Gastroesophageal sphincter (tissue), 3 donors: ENCODE measurements at regions not wholly inside any gene's neighbourhood (a gene's known extent, or its start where the extent isn't known, plus 50 kb on each side); places are given as distances from the start of the nearest gene placed in this dataset.

Experiments used
- POLR2AphosphoS5 ChIP-seq: sonication (generic); formaldehyde crosslinking; IDR thresholded peaks from one replicate; pipeline ENCODE4 v1.6.1; 2017; ENCODE audit warnings: antibody characterized with exemption
- TF ChIP-seq, protein P1 (sequence below), 4 experiments: fragments of 200-600 bp in 2 of 4; fragments of 450-650 bp in 2 of 4; sonication (generic) in 1 of 4; IDR thresholded peaks; one replicate each; pipeline ENCODE4 v1.5.1; 2017 to 2019; ENCODE audit warnings: antibody characterized with exemption in 4 of 4, mild to moderate bottlenecking in 2 of 4, moderate library complexity in 2 of 4

DNA sequence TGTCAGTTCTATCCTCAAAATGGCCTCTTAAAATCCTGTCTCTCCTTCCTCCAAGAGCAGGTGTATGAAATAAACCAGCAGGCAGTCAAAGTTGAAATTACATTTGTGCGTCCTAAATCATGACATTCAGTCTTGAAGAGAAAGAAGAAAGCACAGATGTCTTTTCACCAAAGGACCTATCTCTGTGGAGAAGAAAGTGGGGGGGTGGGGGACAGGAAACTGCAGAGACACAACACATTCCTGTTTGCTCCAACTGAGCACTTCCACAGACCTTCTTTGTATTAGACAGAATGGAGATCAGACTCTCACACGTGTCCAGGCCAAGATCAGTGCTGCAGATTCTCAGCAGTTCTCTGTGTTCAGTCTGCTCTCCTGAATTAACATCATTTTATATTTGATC lies 471.9 kb upstream of the RGMB start:
- TF ChIP-seq, protein P1, sequence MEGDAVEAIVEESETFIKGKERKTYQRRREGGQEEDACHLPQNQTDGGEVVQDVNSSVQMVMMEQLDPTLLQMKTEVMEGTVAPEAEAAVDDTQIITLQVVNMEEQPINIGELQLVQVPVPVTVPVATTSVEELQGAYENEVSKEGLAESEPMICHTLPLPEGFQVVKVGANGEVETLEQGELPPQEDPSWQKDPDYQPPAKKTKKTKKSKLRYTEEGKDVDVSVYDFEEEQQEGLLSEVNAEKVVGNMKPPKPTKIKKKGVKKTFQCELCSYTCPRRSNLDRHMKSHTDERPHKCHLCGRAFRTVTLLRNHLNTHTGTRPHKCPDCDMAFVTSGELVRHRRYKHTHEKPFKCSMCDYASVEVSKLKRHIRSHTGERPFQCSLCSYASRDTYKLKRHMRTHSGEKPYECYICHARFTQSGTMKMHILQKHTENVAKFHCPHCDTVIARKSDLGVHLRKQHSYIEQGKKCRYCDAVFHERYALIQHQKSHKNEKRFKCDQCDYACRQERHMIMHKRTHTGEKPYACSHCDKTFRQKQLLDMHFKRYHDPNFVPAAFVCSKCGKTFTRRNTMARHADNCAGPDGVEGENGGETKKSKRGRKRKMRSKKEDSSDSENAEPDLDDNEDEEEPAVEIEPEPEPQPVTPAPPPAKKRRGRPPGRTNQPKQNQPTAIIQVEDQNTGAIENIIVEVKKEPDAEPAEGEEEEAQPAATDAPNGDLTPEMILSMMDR (IDR thresholded peaks at IDR 0.05): no peak
- no peak for TF ChIP-seq POLR2AphosphoS5
